Pons (tissue), 1 donor: ENCODE measurements at regions not wholly inside any gene's neighbourhood (a gene's known extent, or its start where the extent isn't known, plus 50 kb on each side); places are given as distances from the start of the nearest gene placed in this dataset.
A peak's percentile ranks its signal among the peaks of the same experiment; 100 is the strongest.
"Not testable (repeated sequence)": the region's sequence is repeated elsewhere in the genome, so short reads cannot be mapped to it uniquely, and the experiment has no call there.

ENCODE experiments used
- DNase-seq: peaks from one replicate; pipeline ENCODE4 v3.0.0-alpha.2; 2016; ENCODE audit warnings: low spot score

- DNase-seq: not testable (repeated sequence)
Measured at GRCh38 chr18:15061289-15061896, 313.4 kb downstream of the ANKRD30B start.

- DNase-seq: not testable (repeated sequence)
Measured at GRCh38 chr18:15066434-15066833, 318.5 kb downstream of the ANKRD30B start.

- peak; percentile 15 for DNase-seq
Measured at GRCh38 chr18:15071311-15071710, 323.3 kb downstream of the ANKRD30B start.
